Lower leg skin (tissue), 3 donors: ENCODE measurements at regions not wholly inside any gene's neighbourhood (a gene's known extent, or its start where the extent isn't known, plus 50 kb on each side); places are given as distances from the start of the nearest gene placed in this dataset.

Experiments
- CTCF ChIP-seq, 3 donors: fragments of 450-650 bp; IDR thresholded peaks; one replicate each; pipeline ENCODE4 v1.5.1; 2016; ENCODE audit warnings: antibody characterized with exemption in 3 of 3, mild to moderate bottlenecking in 3 of 3, moderate library complexity in 2 of 3
- POLR2A ChIP-seq, 2 donors: fragments of 450-650 bp; IDR thresholded peaks; one replicate each; pipeline ENCODE4 v1.6.1; 2016 to 2017; ENCODE audit warnings: antibody characterized with exemption in 2 of 2, mild to moderate bottlenecking in 1 of 2, moderate library complexity in 1 of 2

- no peak for TF ChIP-seq CTCF (IDR thresholded peaks at IDR 0.05)
- no peak for TF ChIP-seq POLR2A (IDR thresholded peaks at IDR 0.05)
Measured at GRCh38 chr21:33977721-33978369, 62.2 kb upstream of the ATP5PO start.
